ENCODE measurements at regions not wholly inside any gene's neighbourhood (a gene's known extent, or its start where the extent isn't known, plus 50 kb on each side); places are given as distances from the start of the nearest gene placed in this dataset.

GRCh38 chr4:95660719-95661118, 111.9 kb upstream of the UNC5C start (continued):
- TF ChIP-seq ATF2 (IDR thresholded peaks at IDR 0.05; ENCODE audit: low read length) (no peak), EZH2 (IDR thresholded peaks at IDR 0.05; ENCODE audit: borderline replicate concordance, control insufficient read depth, low read depth, low read length) (no peak)

- 0% methylated on average over 1 of the region's 1 CpG for WGBS (ENCODE audit: insufficient coverage, insufficient replicate concordance, low lambda C conversion rate, missing lambda C conversion rate)
- Histone ChIP-seq H3K4me3 (no peak overlapping the region), H3K9ac (ENCODE audit: control insufficient read depth, insufficient read depth, low read length) (no peak overlapping the region), H3K27ac (ENCODE audit: control insufficient read depth, insufficient read depth) (no peak overlapping the region), H2AFZ (ENCODE audit: control insufficient read depth, low read depth, low read length) (no peak overlapping the region), H3K27me3 (replicated peaks in 1 of 2; ENCODE audit: control insufficient read depth in 2 of 2, insufficient read depth in 2 of 2, low read length in 1 of 2) (no peaks in the 10 kb centered on the region), H3K79me2 (ENCODE audit: control insufficient read depth, insufficient read depth, low read length) (no peaks in the 10 kb centered on the region), H3K4me1 (ENCODE audit: control insufficient read depth, insufficient read depth, low read length) (no peaks in the 10 kb centered on the region), H3K4me2 (ENCODE audit: control insufficient read depth, insufficient read depth) (no peak overlapping the region), H4K20me1 (ENCODE audit: control insufficient read depth, insufficient read depth) (no peaks in the 10 kb centered on the region), H3K36me3 (ENCODE audit: control insufficient read depth in 2 of 2, insufficient read depth in 2 of 2, low read length in 1 of 2) (no peaks in the 10 kb centered on the region), H3K9me3 (replicated peaks; ENCODE audit: control insufficient read depth, insufficient read depth, low read length) (no peaks in the 10 kb centered on the region)
- intact Hi-C loops (cut with micrococcal nuclease; ENCODE audit: unreplicated experiment) = no loop called here
- POLR2A ChIA-PET = no interaction called here
- DNase-seq (ENCODE audit: low read depth, low spot score) = no peak
- SMC1A ChIA-PET (ENCODE audit: uncharacterized antibody, unreplicated experiment) = interaction anchor here (1.6 kb wide), 2 partner anchors 15 to 144 kb away, joined by 3 to 4 read pairs; no protein-coding TSS in a partner anchor
- FAIRE-seq = no peak
- RAD21 ChIA-PET (ENCODE audit: unreplicated experiment) = no interaction called here
- no TSS peak for BruUV-seq (replicated peaks)
- TF ChIP-seq USF1 (IDR thresholded peaks at IDR 0.05; ENCODE audit: borderline replicate concordance, extremely low read length, insufficient read depth, low read depth, low read length) = no peak
- TF ChIP-seq PAX8 (IDR thresholded peaks at IDR 0.05) = no peak
- TF ChIP-seq ZNF274 (IDR thresholded peaks at IDR 0.05; ENCODE audit: insufficient read depth, insufficient read length) = no peak
- in situ Hi-C loops (cut with MboI) = no loop called here
- CTCF ChIA-PET = no interaction called here
- no peak for ATAC-seq
Observed at GRCh38 chr4:95651891-95652290, 103.1 kb upstream of the UNC5C start.

Data from GM12878 (cell line).